ENCODE measurements at regions not wholly inside any gene's neighbourhood (a gene's known extent, or its start where the extent isn't known, plus 50 kb on each side); places are given as distances from the start of the nearest gene placed in this dataset.

DNA sequence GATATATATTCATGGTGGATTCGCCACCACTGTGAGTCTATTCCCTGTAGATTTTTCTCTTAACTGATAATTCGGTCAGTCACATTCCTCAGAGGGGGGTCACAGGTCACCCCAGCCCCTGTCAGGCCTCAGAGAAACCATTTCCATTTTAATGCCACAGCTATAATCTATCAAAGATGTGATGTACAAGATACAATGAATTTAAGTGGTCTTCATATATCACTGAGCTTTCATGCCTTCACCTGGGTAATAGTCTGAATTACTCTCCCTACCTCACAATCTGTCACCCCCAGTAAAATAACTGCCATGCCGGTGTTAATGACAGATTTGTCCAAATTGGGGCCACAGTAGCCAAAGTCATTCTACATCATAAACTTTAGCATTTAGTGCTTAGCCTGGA is 64.7 kb downstream of the NKX6-1 start:
- intact Hi-C loops (cut with micrococcal nuclease; ENCODE audit: unreplicated experiment), result no loop called here
- no TSS peak for BruUV-seq (replicated peaks)
- H3K4me3 ChIP-seq (ENCODE audit: low read depth, low read length, poor library complexity, severe bottlenecking), result no peak overlapping the region
- no peak for DNase-seq (ENCODE audit: low spot score)
- CTCF ChIA-PET, result no interaction called here
- H3K9me3 ChIP-seq (ENCODE audit: low read depth, low read length, poor library complexity, severe bottlenecking), result no peaks in the 10 kb centered on the region
- peaks cover 24% of the 10 kb centered on the region for H3K27me3 ChIP-seq (replicated peaks; ENCODE audit: insufficient read depth, low read depth, low read length, poor library complexity)
- H3K4me1 ChIP-seq (ENCODE audit: insufficient read depth, low read length, poor library complexity, severe bottlenecking), result no peaks in the 10 kb centered on the region
- no peak overlapping the region for H3K27ac ChIP-seq (ENCODE audit: low read depth, low read length, poor library complexity, severe bottlenecking)
- H3K36me3 ChIP-seq (ENCODE audit: insufficient read depth, low read length, poor library complexity, severe bottlenecking), result no peaks in the 10 kb centered on the region
- POLR2A ChIA-PET (ENCODE audit: low non-redundant PET), result no interaction called here
- TF ChIP-seq CTCF (conservative IDR thresholded peaks at IDR 0.05; ENCODE audit: low read depth, low read length), result no peak
- TF ChIP-seq EZH2 (IDR thresholded peaks at IDR 0.05; ENCODE audit: borderline replicate concordance, low read depth, low read length, poor library complexity, severe bottlenecking), result no peak

DNA sequence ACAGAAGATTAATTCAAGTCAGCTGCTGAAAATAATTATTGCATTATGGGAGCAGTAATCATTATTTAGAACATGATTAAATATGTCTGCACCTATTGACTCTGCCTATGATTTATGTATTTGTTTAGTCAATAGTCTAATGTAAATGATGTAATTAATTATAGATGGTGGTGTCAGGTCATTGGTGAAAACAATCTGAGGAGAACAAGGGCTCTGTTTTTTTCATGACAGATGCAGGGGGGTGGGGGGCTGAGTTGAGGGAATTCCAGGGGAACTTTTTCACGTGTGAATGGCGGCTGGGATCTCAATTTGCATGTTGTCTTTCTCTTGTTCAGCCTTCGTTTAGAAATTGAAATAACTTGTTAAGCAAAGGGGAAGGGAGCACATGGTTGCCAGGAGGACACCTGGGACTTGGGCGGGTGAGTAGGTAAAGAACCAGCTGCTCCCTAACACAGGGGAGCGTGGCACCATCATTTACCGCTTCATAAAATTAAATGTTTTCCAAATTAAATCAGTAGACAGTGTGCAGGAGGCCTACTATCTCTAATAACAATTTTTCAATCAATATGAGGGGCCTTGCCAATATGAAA is 65.4 kb downstream of the NKX6-1 start:
- Histone ChIP-seq H3K27ac (ENCODE audit: low read depth, low read length, poor library complexity, severe bottlenecking) (no peak overlapping the region), H3K9me3 (ENCODE audit: low read depth, low read length, poor library complexity, severe bottlenecking) (no peaks in the 10 kb centered on the region), H3K27me3 (replicated peaks; ENCODE audit: insufficient read depth, low read depth, low read length, poor library complexity) (peaks cover 19% of the 10 kb centered on the region), H3K4me3 (ENCODE audit: low read depth, low read length, poor library complexity, severe bottlenecking) (no peak overlapping the region), H3K4me1 (ENCODE audit: insufficient read depth, low read length, poor library complexity, severe bottlenecking) (no peaks in the 10 kb centered on the region), H3K36me3 (ENCODE audit: insufficient read depth, low read length, poor library complexity, severe bottlenecking) (no peaks in the 10 kb centered on the region)
- intact Hi-C loops (cut with micrococcal nuclease; ENCODE audit: unreplicated experiment), result no loop called here
- ChIA-PET CTCF (no interaction called here), POLR2A (ENCODE audit: low non-redundant PET) (no interaction called here)
- TF ChIP-seq EZH2 (IDR thresholded peaks at IDR 0.05; ENCODE audit: borderline replicate concordance, low read depth, low read length, poor library complexity, severe bottlenecking), result no peak
- no peak for TF ChIP-seq CTCF (conservative IDR thresholded peaks at IDR 0.05; ENCODE audit: low read depth, low read length)
- no TSS peak for BruUV-seq (replicated peaks)
- no peak for DNase-seq (ENCODE audit: low spot score)

GRCh38 chr4:84432713-84433112 is 66.4 kb downstream of the NKX6-1 start:
- BruUV-seq (replicated peaks), result no TSS peak
- peaks cover 17% of the 10 kb centered on the region for H3K27me3 ChIP-seq (replicated peaks; ENCODE audit: insufficient read depth, low read depth, low read length, poor library complexity)
- no peaks in the 10 kb centered on the region for H3K9me3 ChIP-seq (ENCODE audit: low read depth, low read length, poor library complexity, severe bottlenecking)
- no peaks in the 10 kb centered on the region for H3K4me1 ChIP-seq (ENCODE audit: insufficient read depth, low read length, poor library complexity, severe bottlenecking)
- no peak overlapping the region for H3K27ac ChIP-seq (ENCODE audit: low read depth, low read length, poor library complexity, severe bottlenecking)
- intact Hi-C loops (cut with micrococcal nuclease; ENCODE audit: unreplicated experiment), result no loop called here
- TF ChIP-seq CTCF (conservative IDR thresholded peaks at IDR 0.05; ENCODE audit: low read depth, low read length) (no peak), EZH2 (IDR thresholded peaks at IDR 0.05; ENCODE audit: borderline replicate concordance, low read depth, low read length, poor library complexity, severe bottlenecking) (no peak)
- ChIA-PET POLR2A (ENCODE audit: low non-redundant PET) (no interaction called here), CTCF (no interaction called here)
- DNase-seq (ENCODE audit: low spot score), result no peak
- no peaks in the 10 kb centered on the region for H3K36me3 ChIP-seq (ENCODE audit: insufficient read depth, low read length, poor library complexity, severe bottlenecking)
- no peak overlapping the region for H3K4me3 ChIP-seq (ENCODE audit: low read depth, low read length, poor library complexity, severe bottlenecking)
